ENCODE measurements at regions not wholly inside any gene's neighbourhood (a gene's known extent, or its start where the extent isn't known, plus 50 kb on each side); places are given as distances from the start of the nearest gene placed in this dataset.

- no peak for TF ChIP-seq EZH2 (IDR thresholded peaks at IDR 0.05; ENCODE audit: insufficient read depth, poor library complexity, severe bottlenecking)
- TF ChIP-seq EZH2phosphoT487 (IDR thresholded peaks at IDR 0.05; ENCODE audit: insufficient read depth, low read depth): no peak
Observed at GRCh38 chr7:46750321-46750865, 829.3 kb upstream of the IGFBP3 start.

All from GM23248 (cell line).